PC-9 (cell line): ENCODE measurements at regions not wholly inside any gene's neighbourhood (a gene's known extent, or its start where the extent isn't known, plus 50 kb on each side); places are given as distances from the start of the nearest gene placed in this dataset.

Source experiments
- BruUV-seq: library from RNA; stranded (reverse); fragments of 400-500 nt; replicated peaks from 2 replicates; lab custom pipeline; 2021; lab: Mats Ljungman, UMichigan
- CTCF ChIA-PET: fragments of 300-600 bp; sonication (Branson Sonifier 250); formaldehyde crosslinking; loops from one replicate; lab custom pipeline; 2022; ENCODE audit warnings: antibody characterized with exemption; lab: Charles Lee
- POLR2A ChIA-PET: fragments of 300-600 bp; sonication (Branson Sonifier 250); formaldehyde crosslinking; loops from one replicate; lab custom pipeline; 2022; ENCODE audit warnings: antibody characterized with exemption; ENCODE audit not compliant: unreplicated experiment; lab: Charles Lee
- DNase-seq, 2 experiments: peaks; one replicate each; pipeline versions ENCODE4 v3.0.0 to v3.0.0-alpha.2; 2015 to 2022; ENCODE audit warnings: mixed read lengths in 1 of 2
- H2AFZ ChIP-seq: fragments of 200-600 bp; sonication (generic); 2 replicates; pipeline ENCODE4 v1.8.1; 2017; ENCODE audit warnings: antibody characterized with exemption
- H3F3A ChIP-seq: fragments of 200-600 bp; sonication (generic); 2 replicates; pipeline ENCODE4 v1.8.1; 2017; ENCODE audit warnings: antibody characterized with exemption, mild to moderate bottlenecking, low read depth; ENCODE audit not compliant: insufficient read depth
- H3K27ac ChIP-seq: fragments of 200-600 bp; sonication (generic); 2 replicates; pipeline ENCODE4 v1.6.1; 2016; ENCODE audit warnings: mixed run types
- H3K27me3 ChIP-seq: fragments of 200-600 bp; sonication (generic); 2 replicates; pipeline ENCODE4 v1.6.1; 2016; ENCODE audit warnings: low read depth, mixed run types; ENCODE audit not compliant: insufficient read depth
- H3K36me3 ChIP-seq: fragments of 200-600 bp; sonication (generic); 2 replicates; pipeline ENCODE4 v1.6.1; 2016; ENCODE audit warnings: low read depth, mixed run types
- H3K4me1 ChIP-seq: fragments of 200-600 bp; sonication (generic); replicated peaks from 2 replicates; pipeline ENCODE4 v1.6.1; 2016; ENCODE audit warnings: mixed run types; ENCODE audit not compliant: insufficient read depth
- H3K4me2 ChIP-seq: fragments of 200-600 bp; sonication (generic); 2 replicates; pipeline ENCODE4 v1.6.1; 2017; ENCODE audit warnings: mixed run types
- H3K4me3 ChIP-seq: fragments of 200-600 bp; sonication (generic); 2 replicates; pipeline ENCODE4 v1.6.1; 2016; ENCODE audit warnings: mixed run types
- H3K79me2 ChIP-seq: fragments of 200-600 bp; sonication (generic); 2 replicates; pipeline ENCODE4 v1.6.1; 2017; ENCODE audit warnings: low read depth, mixed run types
- H3K9me2 ChIP-seq: fragments of 200-600 bp; sonication (generic); 2 replicates; pipeline ENCODE4 v1.8.1; 2017; ENCODE audit warnings: mild to moderate bottlenecking; ENCODE audit not compliant: insufficient read depth
- H3K9me3 ChIP-seq: fragments of 200-600 bp; sonication (generic); 2 replicates; pipeline ENCODE4 v1.8.1; 2016; ENCODE audit warnings: low read depth; ENCODE audit not compliant: insufficient read depth
- H4K20me1 ChIP-seq: fragments of 200-600 bp; sonication (generic); 2 replicates; pipeline ENCODE4 v1.8.1; 2017; ENCODE audit not compliant: insufficient read depth
- CTCF ChIP-seq: fragments of 200-600 bp; sonication (generic); conservative IDR thresholded peaks from 2 replicates; pipeline ENCODE4 v1.6.1; 2017; ENCODE audit warnings: mixed run types, antibody characterized with exemption, mild to moderate bottlenecking, moderate library complexity
- EZH2 ChIP-seq: fragments of 200-600 bp; sonication (generic); IDR thresholded peaks from 2 replicates; pipeline ENCODE4 v1.8.0; 2017; ENCODE audit warnings: antibody characterized with exemption, low read depth
- intact Hi-C: fragments of 100-400 bp; cut with micrococcal nuclease; formaldehyde crosslinking; loops from one replicate; pipeline ENCODE4 v1.10.0; 2022; ENCODE audit not compliant: unreplicated experiment

- Histone ChIP-seq H2AFZ (no peak overlapping the region), H3K9me2 (no peaks in the 10 kb centered on the region), H3K4me1 (0 out of 2 replicates have a peak, but pooled peaks cover 8% of the 10 kb centered on the region), H3F3A (no peaks in the 10 kb centered on the region), H3K4me2 (no peak overlapping the region), H3K27me3 (no peaks in the 10 kb centered on the region), H3K9me3 (no peaks in the 10 kb centered on the region), H3K36me3 (no peaks in the 10 kb centered on the region), H3K79me2 (no peaks in the 10 kb centered on the region), H4K20me1 (no peaks in the 10 kb centered on the region), H3K4me3 (no peak overlapping the region), H3K27ac (no peak overlapping the region)
- CTCF ChIA-PET, result no interaction called here
- POLR2A ChIA-PET, result no interaction called here
- no peak for DNase-seq
- no TSS peak for BruUV-seq
- no peak for TF ChIP-seq EZH2
- no peak for TF ChIP-seq CTCF
- intact Hi-C loops, result no loop called here
Measured at GRCh38 chr9:23493219-23493618, 332.8 kb downstream of the ELAVL2 start.

DNA sequence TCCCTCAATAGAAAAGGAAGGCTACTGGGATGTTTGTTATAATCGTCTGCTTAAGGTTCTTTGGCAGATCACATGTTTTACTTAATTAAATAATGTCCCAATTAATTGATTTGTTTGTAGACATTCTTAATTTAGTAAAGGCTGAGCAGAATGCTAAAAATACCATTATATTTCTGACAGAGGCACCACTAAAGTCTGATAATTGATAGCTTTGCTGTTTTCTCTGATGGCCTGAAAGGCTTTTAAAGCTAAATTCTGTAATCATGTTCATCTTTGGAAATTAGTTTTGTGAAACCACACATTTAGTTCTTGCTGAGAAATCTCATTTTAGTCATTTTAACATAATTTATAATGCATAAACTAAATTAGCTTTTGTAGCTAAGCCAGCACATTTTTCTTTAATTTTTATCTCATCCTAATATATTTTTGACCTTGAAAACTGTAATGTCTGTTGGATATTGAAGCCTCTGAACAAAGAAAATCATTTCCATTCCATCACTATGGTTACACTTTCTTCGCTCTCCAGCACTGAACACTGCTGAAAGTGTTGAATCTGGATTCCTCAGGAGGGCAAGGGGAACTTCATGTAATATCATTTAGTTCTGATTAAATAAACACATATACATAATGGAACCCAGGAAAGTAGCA is 329.4 kb downstream of the ELAVL2 start:
- TF ChIP-seq CTCF (no peak), EZH2 (no peak)

GRCh38 chr9:23497137-23497504 is 328.9 kb downstream of the ELAVL2 start:
- H3K4me3 ChIP-seq, result no peak overlapping the region
- ChIA-PET CTCF (no interaction called here), POLR2A (no interaction called here)
- H3K9me3 ChIP-seq, result no peaks in the 10 kb centered on the region
- H3K27me3 ChIP-seq, result no peaks in the 10 kb centered on the region
- no peaks in the 10 kb centered on the region for H4K20me1 ChIP-seq
- no peaks in the 10 kb centered on the region for H3K36me3 ChIP-seq
- BruUV-seq, result no TSS peak
- DNase-seq, result no peak
- no peak for TF ChIP-seq CTCF
- no peak for TF ChIP-seq EZH2
- intact Hi-C loops, result no loop called here
- H3K79me2 ChIP-seq, result no peaks in the 10 kb centered on the region
- no peaks in the 10 kb centered on the region for H3K9me2 ChIP-seq
- no peaks in the 10 kb centered on the region for H3F3A ChIP-seq
- no peak overlapping the region for H3K4me2 ChIP-seq
- no peak overlapping the region for H3K27ac ChIP-seq
- H3K4me1 ChIP-seq, result 0 out of 2 replicates have a peak, but pooled peaks cover 8% of the 10 kb centered on the region
- H2AFZ ChIP-seq, result no peak overlapping the region

More for the DNA sequence above, 329.4 kb downstream of the ELAVL2 start:
- intact Hi-C loops, result no loop called here
- DNase-seq, result no peak
- Histone ChIP-seq H4K20me1 (no peaks in the 10 kb centered on the region), H3F3A (no peaks in the 10 kb centered on the region), H3K36me3 (no peaks in the 10 kb centered on the region), H3K9me2 (no peaks in the 10 kb centered on the region), H2AFZ (no peak overlapping the region), H3K4me3 (no peak overlapping the region), H3K79me2 (no peaks in the 10 kb centered on the region), H3K4me2 (no peak overlapping the region), H3K9me3 (no peaks in the 10 kb centered on the region), H3K27ac (no peak overlapping the region), H3K27me3 (no peaks in the 10 kb centered on the region), H3K4me1 (0 out of 2 replicates have a peak, but pooled peaks cover 8% of the 10 kb centered on the region)
- ChIA-PET CTCF (no interaction called here), POLR2A (no interaction called here)
- no TSS peak for BruUV-seq
